HUES64 (cell line): ENCODE measurements at regions not wholly inside any gene's neighbourhood (a gene's known extent, or its start where the extent isn't known, plus 50 kb on each side); places are given as distances from the start of the nearest gene placed in this dataset.

Experiments used
- H3K27ac ChIP-seq: 2 replicates; pipeline ENCODE4 v1.7.0; 2013; ENCODE audit warnings: low read depth, low read length, inconsistent platforms
- H3K27me3 ChIP-seq: 2 replicates; pipeline ENCODE4 v1.6.1; 2013; ENCODE audit warnings: mild to moderate bottlenecking, low read length; ENCODE audit not compliant: insufficient read depth
- H3K36me3 ChIP-seq: 2 replicates; pipeline ENCODE4 v1.6.1; 2013; ENCODE audit warnings: mild to moderate bottlenecking, low read length; ENCODE audit not compliant: insufficient read depth
- H3K4me1 ChIP-seq: 2 replicates; pipeline ENCODE4 v1.6.1; 2013; ENCODE audit warnings: mild to moderate bottlenecking, low read length, moderate library complexity; ENCODE audit not compliant: insufficient read depth
- H3K4me3 ChIP-seq: 2 replicates; pipeline ENCODE4 v1.5.1; 2013; ENCODE audit warnings: mild to moderate bottlenecking, low read length, moderate library complexity
- H3K9ac ChIP-seq: 2 replicates; pipeline ENCODE4 v1.6.1; 2013; ENCODE audit warnings: mild to moderate bottlenecking, low read depth, low read length
- H3K9me3 ChIP-seq: 2 replicates; pipeline ENCODE4 v1.6.1; 2013; ENCODE audit warnings: low read depth, low read length; ENCODE audit not compliant: insufficient read depth
- WGBS: fragments of 150-250, 120-280 bp; methylation state at CpG from one replicate; pipeline ENCODE4 v1.1.7; 2013; ENCODE audit warnings: missing lambda C conversion rate; 5-methylcytosine and 5-hydroxymethylcytosine counted together

DNA sequence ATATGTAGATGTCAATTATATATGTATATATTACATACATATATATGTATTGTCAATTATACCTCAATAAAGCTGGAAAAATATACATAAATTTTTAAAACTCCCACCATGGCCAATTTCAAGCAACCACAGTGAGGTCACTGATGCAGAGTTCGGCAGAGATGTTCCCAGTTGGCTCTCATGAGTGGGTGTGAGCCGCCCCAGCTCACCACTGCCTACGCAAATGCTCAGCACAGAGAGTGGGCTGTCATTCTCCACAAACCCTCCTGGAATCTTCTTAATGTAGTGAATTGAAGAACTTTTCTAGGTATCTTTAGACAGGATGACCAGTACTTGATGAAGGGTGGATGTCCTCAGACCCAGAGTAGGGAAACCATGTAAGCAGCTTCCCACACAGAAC is 96.6 kb upstream of the TMEM45B start:
- no peaks in the 10 kb centered on the region for H3K9me3 ChIP-seq
- H3K9ac ChIP-seq: no peak overlapping the region
- whole genome bisulfite sequencing: 75% methylated on average over 3 of the region's 3 CpGs
- no peaks in the 10 kb centered on the region for H3K4me1 ChIP-seq
- H3K27ac ChIP-seq: no peak overlapping the region
- no peak overlapping the region for H3K4me3 ChIP-seq
- H3K36me3 ChIP-seq: no peaks in the 10 kb centered on the region
- H3K27me3 ChIP-seq: no peaks in the 10 kb centered on the region

- Histone ChIP-seq H3K27me3 (no peaks in the 10 kb centered on the region), H3K9me3 (no peaks in the 10 kb centered on the region), H3K36me3 (no peaks in the 10 kb centered on the region), H3K27ac (no peak overlapping the region), H3K4me3 (no peak overlapping the region), H3K4me1 (no peaks in the 10 kb centered on the region), H3K9ac (no peak overlapping the region)
- WGBS: 91% methylated on average over 4 of the region's 4 CpGs
These were observed 95.5 kb upstream of the TMEM45B start for GRCh38 chr11:129720156-129720555.

GRCh38 chr11:129720994-129721393 is 94.7 kb upstream of the TMEM45B start:
- H3K4me3 ChIP-seq: no peak overlapping the region
- H3K27me3 ChIP-seq: no peaks in the 10 kb centered on the region
- H3K9me3 ChIP-seq: no peaks in the 10 kb centered on the region
- no peak overlapping the region for H3K9ac ChIP-seq
- H3K36me3 ChIP-seq: no peaks in the 10 kb centered on the region
- H3K27ac ChIP-seq: no peak overlapping the region
- no peaks in the 10 kb centered on the region for H3K4me1 ChIP-seq
- 90% methylated on average over 11 of the region's 11 CpGs for WGBS

- 85% methylated on average over 12 of the region's 13 CpGs for WGBS
- no peaks in the 10 kb centered on the region for H3K27me3 ChIP-seq
- H3K27ac ChIP-seq: no peak overlapping the region
These were observed 94.0 kb upstream of the TMEM45B start for GRCh38 chr11:129721685-129722084.

GRCh38 chr11:129722529-129722928 is 93.1 kb upstream of the TMEM45B start:
- WGBS: 94% methylated on average over 6 of the region's 6 CpGs
- no peaks in the 10 kb centered on the region for H3K27me3 ChIP-seq

More at GRCh38 chr11:129721685-129722084, 94.0 kb upstream of the TMEM45B start:
- no peaks in the 10 kb centered on the region for H3K36me3 ChIP-seq
- no peaks in the 10 kb centered on the region for H3K9me3 ChIP-seq
- no peak overlapping the region for H3K9ac ChIP-seq
- H3K4me3 ChIP-seq: no peak overlapping the region
- H3K4me1 ChIP-seq: no peaks in the 10 kb centered on the region

GRCh38 chr11:129723146-129723760 is 92.4 kb upstream of the TMEM45B start:
- Histone ChIP-seq H3K4me1 (no peaks in the 10 kb centered on the region), H3K36me3 (no peaks in the 10 kb centered on the region), H3K9ac (no peak overlapping the region), H3K27me3 (no peaks in the 10 kb centered on the region), H3K4me3 (no peak overlapping the region), H3K9me3 (no peaks in the 10 kb centered on the region), H3K27ac (no peak overlapping the region)
- 90% methylated on average over 11 of the region's 13 CpGs for WGBS

More at GRCh38 chr11:129722529-129722928, 93.1 kb upstream of the TMEM45B start:
- Histone ChIP-seq H3K36me3 (no peaks in the 10 kb centered on the region), H3K4me1 (no peaks in the 10 kb centered on the region), H3K9me3 (no peaks in the 10 kb centered on the region), H3K27ac (no peak overlapping the region), H3K4me3 (no peak overlapping the region), H3K9ac (no peak overlapping the region)

DNA sequence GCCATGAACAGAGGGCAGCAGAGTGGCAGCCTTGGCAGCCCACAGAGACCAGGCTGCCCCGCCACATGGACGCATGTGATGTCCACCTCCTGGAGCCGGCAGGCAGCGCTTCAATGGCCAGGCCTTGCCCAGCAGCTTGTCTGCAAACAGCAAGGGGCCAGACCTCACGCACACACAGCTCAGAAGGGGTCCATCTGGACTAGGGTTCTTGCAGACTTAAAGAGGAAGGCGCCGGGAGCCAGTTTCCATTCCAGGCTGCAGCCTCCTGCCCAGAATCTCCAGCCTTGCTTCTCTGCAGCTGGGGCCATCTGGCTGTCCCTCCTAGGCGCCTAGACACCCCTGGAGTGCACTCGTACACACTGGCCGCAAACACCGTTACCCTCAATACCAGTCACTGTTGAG is 91.9 kb upstream of the TMEM45B start:
- Histone ChIP-seq H3K9me3 (no peaks in the 10 kb centered on the region), H3K9ac (no peak overlapping the region), H3K4me3 (no peak overlapping the region), H3K36me3 (no peaks in the 10 kb centered on the region), H3K27me3 (no peaks in the 10 kb centered on the region), H3K4me1 (no peaks in the 10 kb centered on the region), H3K27ac (no peak overlapping the region)
- 84% methylated on average over 11 of the region's 11 CpGs for WGBS

GRCh38 chr11:129724866-129725265 is 90.8 kb upstream of the TMEM45B start:
- no peaks in the 10 kb centered on the region for H3K36me3 ChIP-seq
- no peaks in the 10 kb centered on the region for H3K27me3 ChIP-seq
- WGBS: 92% methylated on average over 5 of the region's 5 CpGs
- no peaks in the 10 kb centered on the region for H3K4me1 ChIP-seq
- H3K27ac ChIP-seq: no peak overlapping the region
- H3K9me3 ChIP-seq: no peaks in the 10 kb centered on the region
- no peak overlapping the region for H3K4me3 ChIP-seq
- no peak overlapping the region for H3K9ac ChIP-seq

- H3K27ac ChIP-seq: no peak overlapping the region
- H3K27me3 ChIP-seq: no peaks in the 10 kb centered on the region
- 97% methylated on average over 7 of the region's 7 CpGs for WGBS
- no peak overlapping the region for H3K4me3 ChIP-seq
- no peaks in the 10 kb centered on the region for H3K4me1 ChIP-seq
- H3K9ac ChIP-seq: no peak overlapping the region
- H3K36me3 ChIP-seq: no peaks in the 10 kb centered on the region
- H3K9me3 ChIP-seq: no peaks in the 10 kb centered on the region
These were observed 89.5 kb upstream of the TMEM45B start for GRCh38 chr11:129726179-129726578.

DNA sequence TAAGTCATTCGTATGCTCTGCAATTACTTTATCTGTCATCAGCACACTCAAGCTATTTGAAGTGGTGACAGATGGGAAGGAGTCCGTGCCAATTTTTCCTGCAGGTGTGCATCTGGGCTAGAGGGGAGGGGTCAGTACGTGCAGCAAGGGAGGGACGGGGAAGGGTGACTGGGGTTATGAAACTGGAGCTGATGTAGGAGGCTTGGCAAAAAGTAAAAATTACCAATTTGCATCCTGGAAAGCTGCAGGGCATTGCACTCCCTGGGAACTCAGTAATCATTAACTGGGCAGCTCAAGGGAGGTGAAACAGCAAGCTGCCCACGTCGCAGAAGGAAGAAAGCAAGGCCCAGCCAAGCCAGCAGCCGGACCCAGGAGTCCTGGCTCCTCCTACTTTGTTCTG is 87.1 kb upstream of the TMEM45B start:
- Histone ChIP-seq H3K9me3 (no peaks in the 10 kb centered on the region), H3K9ac (no peak overlapping the region), H3K36me3 (no peaks in the 10 kb centered on the region), H3K27ac (no peak overlapping the region), H3K27me3 (no peaks in the 10 kb centered on the region), H3K4me1 (no peaks in the 10 kb centered on the region), H3K4me3 (no peak overlapping the region)
- 87% methylated on average over 7 of the region's 7 CpGs for WGBS

GRCh38 chr11:129729216-129729615 is 86.4 kb upstream of the TMEM45B start:
- H3K9ac ChIP-seq: no peak overlapping the region
- 82% methylated on average over 5 of the region's 5 CpGs for WGBS
- no peaks in the 10 kb centered on the region for H3K4me1 ChIP-seq
- H3K9me3 ChIP-seq: no peaks in the 10 kb centered on the region
- H3K27me3 ChIP-seq: no peaks in the 10 kb centered on the region
- H3K27ac ChIP-seq: no peak overlapping the region
- no peaks in the 10 kb centered on the region for H3K36me3 ChIP-seq
- H3K4me3 ChIP-seq: no peak overlapping the region

- no peaks in the 10 kb centered on the region for H3K27me3 ChIP-seq
- H3K4me1 ChIP-seq: no peaks in the 10 kb centered on the region
- H3K4me3 ChIP-seq: no peak overlapping the region
These were observed 85.8 kb upstream of the TMEM45B start for GRCh38 chr11:129729823-129730222.

More at GRCh38 chr11:129729823-129730222, 85.8 kb upstream of the TMEM45B start:
- H3K27ac ChIP-seq: no peak overlapping the region
- 96% methylated on average over 9 of the region's 10 CpGs for WGBS
- no peaks in the 10 kb centered on the region for H3K9me3 ChIP-seq
- H3K36me3 ChIP-seq: no peaks in the 10 kb centered on the region
- H3K9ac ChIP-seq: no peak overlapping the region
